ENCODE measurements at regions not wholly inside any gene's neighbourhood (a gene's known extent, or its start where the extent isn't known, plus 50 kb on each side); places are given as distances from the start of the nearest gene placed in this dataset.

GRCh38 chr3:70729845-70730244 is 417.4 kb upstream of the MDFIC2 start:
- no peak overlapping the region for H2AK5ac ChIP-seq (ENCODE audit: low read depth, low read length)
- no peak overlapping the region for H3K4me2 ChIP-seq (ENCODE audit: insufficient read depth, low read length, poor library complexity, severe bottlenecking)
- no peak for DNase-seq (ENCODE audit: low spot score)
- no peak overlapping the region for H3K23ac ChIP-seq (ENCODE audit: low read depth, low read length, poor library complexity)
- H3K27ac ChIP-seq (replicated peaks; ENCODE audit: low read length) = no peak overlapping the region
- H3K14ac ChIP-seq (ENCODE audit: low read length) = no peak overlapping the region
- no peak overlapping the region for H3K4ac ChIP-seq (ENCODE audit: low read length)
- no CpG with 5 or more reads among the region's 3 CpGs for WGBS, 2 donors (ENCODE audit: extremely low coverage in 2 of 2, insufficient read length in 2 of 2, insufficient replicate concordance in 1 of 2)
- no peak overlapping the region for H4K91ac ChIP-seq (ENCODE audit: low read depth, low read length, poor library complexity)
- no peak overlapping the region for H3K9ac ChIP-seq (ENCODE audit: low read depth, low read length, poor library complexity)
- H2BK120ac ChIP-seq (ENCODE audit: low read depth, low read length) = no peak overlapping the region
- H2AFZ ChIP-seq (ENCODE audit: low read length) = no peak overlapping the region
- H2BK5ac ChIP-seq (ENCODE audit: low read length) = no peak overlapping the region
- H3K4me1 ChIP-seq (ENCODE audit: control insufficient read depth in 2 of 2, insufficient read depth in 1 of 2, low read depth in 1 of 2, low read length in 2 of 2) = peaks cover 0 to 2% of the 10 kb centered on the region in 2 donors
- no peaks in the 10 kb centered on the region for H3K9me3 ChIP-seq (replicated peaks in 1 of 2; ENCODE audit: control insufficient read depth in 2 of 2, insufficient read depth in 1 of 2, low read depth in 1 of 2, low read length in 2 of 2)
- no peaks in the 10 kb centered on the region for H3K36me3 ChIP-seq (replicated peaks in 1 of 2; ENCODE audit: control insufficient read depth in 2 of 2, insufficient read depth in 2 of 2, low read length in 2 of 2)
- H3K4me3 ChIP-seq (ENCODE audit: low read length in 2 of 2) = no peak overlapping the region
- H4K8ac ChIP-seq (ENCODE audit: low read depth, low read length) = no peak overlapping the region
- H3K18ac ChIP-seq (ENCODE audit: low read length) = no peak overlapping the region
- no peaks in the 10 kb centered on the region for H3K79me1 ChIP-seq (ENCODE audit: low read depth, low read length)
- no peak overlapping the region for H2BK12ac ChIP-seq (ENCODE audit: low read length)
- no peak overlapping the region for H2BK15ac ChIP-seq (ENCODE audit: low read length)
- no peaks in the 10 kb centered on the region for H3K27me3 ChIP-seq (ENCODE audit: control insufficient read depth in 3 of 3, insufficient read depth in 3 of 3, low read depth in 1 of 3, low read length in 3 of 3)

GRCh38 chr3:70728311-70728710 is 415.9 kb upstream of the MDFIC2 start:
- Histone ChIP-seq H2BK12ac (ENCODE audit: low read length) (no peak overlapping the region), H2BK5ac (ENCODE audit: low read length) (no peak overlapping the region), H3K9me3 (replicated peaks in 1 of 2; ENCODE audit: control insufficient read depth in 2 of 2, insufficient read depth in 1 of 2, low read depth in 1 of 2, low read length in 2 of 2) (no peaks in the 10 kb centered on the region), H4K91ac (ENCODE audit: low read depth, low read length, poor library complexity) (no peak overlapping the region), H4K8ac (ENCODE audit: low read depth, low read length) (no peak overlapping the region), H2AFZ (ENCODE audit: low read length) (no peak overlapping the region), H3K4me3 (ENCODE audit: low read length in 2 of 2) (no peak overlapping the region), H3K27ac (replicated peaks; ENCODE audit: low read length) (no peak overlapping the region), H3K4ac (ENCODE audit: low read length) (no peak overlapping the region), H2BK120ac (ENCODE audit: low read depth, low read length) (no peak overlapping the region), H3K27me3 (ENCODE audit: control insufficient read depth in 3 of 3, insufficient read depth in 3 of 3, low read depth in 1 of 3, low read length in 3 of 3) (no peaks in the 10 kb centered on the region), H3K4me2 (ENCODE audit: insufficient read depth, low read length, poor library complexity, severe bottlenecking) (no peak overlapping the region), H3K36me3 (replicated peaks in 1 of 2; ENCODE audit: control insufficient read depth in 2 of 2, insufficient read depth in 2 of 2, low read length in 2 of 2) (no peaks in the 10 kb centered on the region), H3K23ac (ENCODE audit: low read depth, low read length, poor library complexity) (no peak overlapping the region), H2AK5ac (ENCODE audit: low read depth, low read length) (no peak overlapping the region), H3K79me1 (ENCODE audit: low read depth, low read length) (no peaks in the 10 kb centered on the region), H2BK15ac (ENCODE audit: low read length) (no peak overlapping the region), H3K18ac (ENCODE audit: low read length) (no peak overlapping the region), H3K14ac (ENCODE audit: low read length) (no peak overlapping the region), H3K4me1 (ENCODE audit: control insufficient read depth in 2 of 2, insufficient read depth in 1 of 2, low read depth in 1 of 2, low read length in 2 of 2) (peaks cover 0 to 2% of the 10 kb centered on the region in 2 donors), H3K9ac (ENCODE audit: low read depth, low read length, poor library complexity) (no peak overlapping the region)
- no CpG with 5 or more reads among the region's 1 CpG for WGBS, 2 donors (ENCODE audit: extremely low coverage in 2 of 2, insufficient read length in 2 of 2, insufficient replicate concordance in 1 of 2)
- no peak for DNase-seq (ENCODE audit: low spot score)

DNA sequence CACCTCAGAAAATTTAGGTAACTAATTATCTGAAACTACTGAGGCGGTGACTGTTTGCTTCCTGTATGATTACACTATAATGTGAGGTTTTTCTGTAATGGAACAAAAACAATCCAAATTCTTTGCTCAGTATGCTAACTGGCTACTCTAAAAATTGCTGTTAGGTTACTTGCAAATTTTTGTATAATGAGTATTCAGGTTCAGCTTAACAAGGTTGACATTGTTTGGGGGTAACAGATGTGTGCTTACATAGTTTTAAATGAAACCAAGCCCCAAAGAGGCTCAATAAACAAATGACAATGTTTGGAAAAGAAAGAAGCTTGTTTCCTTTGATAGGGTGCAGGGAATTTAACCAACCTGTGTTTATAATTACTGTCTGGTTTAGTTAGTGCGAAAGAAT is 414.5 kb upstream of the MDFIC2 start:
- H3K23ac ChIP-seq (ENCODE audit: low read depth, low read length, poor library complexity) = no peak overlapping the region
- no peak overlapping the region for H3K4me3 ChIP-seq (ENCODE audit: low read length in 2 of 2)
- no peaks in the 10 kb centered on the region for H3K36me3 ChIP-seq (replicated peaks in 1 of 2; ENCODE audit: control insufficient read depth in 2 of 2, insufficient read depth in 2 of 2, low read length in 2 of 2)
- H2AFZ ChIP-seq (ENCODE audit: low read length) = no peak overlapping the region
- no peaks in the 10 kb centered on the region for H3K79me1 ChIP-seq (ENCODE audit: low read depth, low read length)
- no peak overlapping the region for H3K27ac ChIP-seq (replicated peaks; ENCODE audit: low read length)
- no peak overlapping the region for H2BK12ac ChIP-seq (ENCODE audit: low read length)
- H2BK15ac ChIP-seq (ENCODE audit: low read length) = no peak overlapping the region
- no peak overlapping the region for H2BK120ac ChIP-seq (ENCODE audit: low read depth, low read length)
- no peak overlapping the region for H3K14ac ChIP-seq (ENCODE audit: low read length)
- WGBS, 2 donors (ENCODE audit: extremely low coverage in 2 of 2, insufficient read length in 2 of 2, insufficient replicate concordance in 1 of 2) = no CpG with 5 or more reads among the region's 2 CpGs
- H4K8ac ChIP-seq (ENCODE audit: low read depth, low read length) = no peak overlapping the region
- H3K9ac ChIP-seq (ENCODE audit: low read depth, low read length, poor library complexity) = no peak overlapping the region
- DNase-seq (ENCODE audit: low spot score) = no peak
- H3K27me3 ChIP-seq (ENCODE audit: control insufficient read depth in 3 of 3, insufficient read depth in 3 of 3, low read depth in 1 of 3, low read length in 3 of 3) = no peaks in the 10 kb centered on the region
- H2AK5ac ChIP-seq (ENCODE audit: low read depth, low read length) = no peak overlapping the region
- no peak overlapping the region for H4K91ac ChIP-seq (ENCODE audit: low read depth, low read length, poor library complexity)
- no peak overlapping the region for H3K18ac ChIP-seq (ENCODE audit: low read length)
- H3K4ac ChIP-seq (ENCODE audit: low read length) = no peak overlapping the region
- no peak overlapping the region for H2BK5ac ChIP-seq (ENCODE audit: low read length)
- H3K9me3 ChIP-seq (replicated peaks in 1 of 2; ENCODE audit: control insufficient read depth in 2 of 2, insufficient read depth in 1 of 2, low read depth in 1 of 2, low read length in 2 of 2) = no peaks in the 10 kb centered on the region
- peaks cover 0 to 2% of the 10 kb centered on the region in 2 donors for H3K4me1 ChIP-seq (ENCODE audit: control insufficient read depth in 2 of 2, insufficient read depth in 1 of 2, low read depth in 1 of 2, low read length in 2 of 2)
- H3K4me2 ChIP-seq (ENCODE audit: insufficient read depth, low read length, poor library complexity, severe bottlenecking) = no peak overlapping the region

- Histone ChIP-seq H3K18ac (ENCODE audit: low read length) (no peak overlapping the region), H3K4me1 (ENCODE audit: control insufficient read depth in 2 of 2, insufficient read depth in 1 of 2, low read depth in 1 of 2, low read length in 2 of 2) (peaks cover 0 to 2% of the 10 kb centered on the region in 2 donors), H3K9ac (ENCODE audit: low read depth, low read length, poor library complexity) (no peak overlapping the region), H3K9me3 (replicated peaks in 1 of 2; ENCODE audit: control insufficient read depth in 2 of 2, insufficient read depth in 1 of 2, low read depth in 1 of 2, low read length in 2 of 2) (no peaks in the 10 kb centered on the region), H2BK12ac (ENCODE audit: low read length) (no peak overlapping the region), H3K14ac (ENCODE audit: low read length) (no peak overlapping the region), H3K27ac (replicated peaks; ENCODE audit: low read length) (no peak overlapping the region), H3K79me1 (ENCODE audit: low read depth, low read length) (no peaks in the 10 kb centered on the region), H2BK120ac (ENCODE audit: low read depth, low read length) (no peak overlapping the region), H3K36me3 (replicated peaks in 1 of 2; ENCODE audit: control insufficient read depth in 2 of 2, insufficient read depth in 2 of 2, low read length in 2 of 2) (no peaks in the 10 kb centered on the region), H2BK15ac (ENCODE audit: low read length) (no peak overlapping the region), H4K8ac (ENCODE audit: low read depth, low read length) (no peak overlapping the region), H2BK5ac (ENCODE audit: low read length) (no peak overlapping the region), H3K27me3 (ENCODE audit: control insufficient read depth in 3 of 3, insufficient read depth in 3 of 3, low read depth in 1 of 3, low read length in 3 of 3) (no peaks in the 10 kb centered on the region), H3K4ac (ENCODE audit: low read length) (no peak overlapping the region), H3K4me2 (ENCODE audit: insufficient read depth, low read length, poor library complexity, severe bottlenecking) (no peak overlapping the region), H3K23ac (ENCODE audit: low read depth, low read length, poor library complexity) (no peak overlapping the region), H4K91ac (ENCODE audit: low read depth, low read length, poor library complexity) (no peak overlapping the region), H3K4me3 (ENCODE audit: low read length in 2 of 2) (no peak overlapping the region), H2AK5ac (ENCODE audit: low read depth, low read length) (no peak overlapping the region), H2AFZ (ENCODE audit: low read length) (no peak overlapping the region)
- DNase-seq (ENCODE audit: low spot score) = no peak
- WGBS, 2 donors (ENCODE audit: extremely low coverage in 2 of 2, insufficient read length in 2 of 2, insufficient replicate concordance in 1 of 2) = no CpG with 5 or more reads among the region's 5 CpGs
Measured at GRCh38 chr3:70726096-70726938, 413.9 kb upstream of the MDFIC2 start.
